Peyer's patch (tissue), 4 donors: ENCODE measurements at regions not wholly inside any gene's neighbourhood (a gene's known extent, or its start where the extent isn't known, plus 50 kb on each side); places are given as distances from the start of the nearest gene placed in this dataset.

Source experiments
- CTCF ChIP-seq, 6 experiments: fragments of 450-650 bp in 4 of 6; fragments of 200-600 bp in 2 of 6; sonication (generic) in 1 of 6; IDR thresholded peaks; one replicate each; pipeline ENCODE4 v1.5.1; 2017 to 2019; ENCODE audit warnings: antibody characterized with exemption in 6 of 6, mild to moderate bottlenecking in 3 of 6, moderate library complexity in 1 of 6
- POLR2A ChIP-seq, 2 donors: fragments of 450-650 bp; IDR thresholded peaks; one replicate each; pipeline ENCODE4 v1.5.1; 2017; ENCODE audit warnings: antibody characterized with exemption in 2 of 2, mild to moderate bottlenecking in 2 of 2, moderate library complexity in 2 of 2

GRCh38 chr19:14272623-14273022, 66.7 kb upstream of the ADGRL1 start:
- no peak for TF ChIP-seq CTCF (IDR thresholded peaks at IDR 0.05)
- no peak for TF ChIP-seq POLR2A (IDR thresholded peaks at IDR 0.05)
